ENCODE measurements at regions not wholly inside any gene's neighbourhood (a gene's known extent, or its start where the extent isn't known, plus 50 kb on each side); places are given as distances from the start of the nearest gene placed in this dataset.

- no peaks in the 10 kb centered on the region for H3K27me3 ChIP-seq (ENCODE audit: control insufficient read depth, insufficient read depth, low read length)
- H3K27ac ChIP-seq (ENCODE audit: low read depth in 2 of 2, low read length in 2 of 2) = no peak overlapping the region
- no peaks in the 10 kb centered on the region for H3K9me3 ChIP-seq (ENCODE audit: control insufficient read depth in 2 of 3, insufficient read depth in 1 of 3, low read length in 3 of 3)
- TF ChIP-seq CTCF (IDR thresholded peaks at IDR 0.05; ENCODE audit: borderline replicate concordance, extremely low read depth, insufficient read depth) = no peak
- no peak overlapping the region for H3K9ac ChIP-seq (ENCODE audit: low read length in 3 of 3)
- no peak for FAIRE-seq
- no peak for DNase-seq
- no peak overlapping the region for H3K4me3 ChIP-seq (ENCODE audit: low read length in 3 of 3)
- intact Hi-C loops (cut with DNase I) = no loop called here
- no peaks in the 10 kb centered on the region for H3K4me1 ChIP-seq (ENCODE audit: control insufficient read depth in 2 of 3, insufficient read depth in 2 of 3, low read depth in 1 of 3, low read length in 3 of 3)
- no peaks in the 10 kb centered on the region for H3K36me3 ChIP-seq (ENCODE audit: control insufficient read depth in 2 of 3, insufficient read depth in 3 of 3, low read length in 3 of 3)
Measured at GRCh38 chr2:83859553-83859952, 599.5 kb downstream of the SUCLG1 start.

DNA sequence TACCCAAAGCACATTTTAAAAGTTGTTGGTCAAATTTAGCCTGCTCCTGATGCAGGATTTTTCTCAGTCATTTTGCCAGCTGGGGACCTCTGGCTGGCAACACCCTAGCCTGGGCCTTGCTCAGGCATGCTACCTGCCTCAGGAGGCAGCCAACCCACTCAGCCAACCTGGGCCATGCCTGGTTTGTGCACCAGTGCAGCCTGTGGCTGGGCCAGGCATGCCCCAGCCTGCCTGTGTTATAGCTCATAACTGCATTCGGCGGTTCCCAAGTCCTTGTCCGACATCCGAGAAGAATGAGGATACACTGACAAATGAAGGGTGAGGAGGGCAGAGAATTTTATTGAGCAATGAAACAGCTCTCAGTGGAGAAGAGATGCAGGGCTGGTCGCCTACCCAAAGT, 608.0 kb downstream of the SUCLG1 start:
- FAIRE-seq = no peak
- no peak for TF ChIP-seq CTCF (IDR thresholded peaks at IDR 0.05; ENCODE audit: borderline replicate concordance, extremely low read depth, insufficient read depth)
- intact Hi-C loops (cut with DNase I) = no loop called here
- Histone ChIP-seq H3K4me3 (ENCODE audit: low read length in 3 of 3) (no peak overlapping the region), H3K27me3 (ENCODE audit: control insufficient read depth, insufficient read depth, low read length) (no peaks in the 10 kb centered on the region), H3K9me3 (ENCODE audit: control insufficient read depth in 2 of 3, insufficient read depth in 1 of 3, low read length in 3 of 3) (no peaks in the 10 kb centered on the region), H3K36me3 (ENCODE audit: control insufficient read depth in 2 of 3, insufficient read depth in 3 of 3, low read length in 3 of 3) (no peaks in the 10 kb centered on the region), H3K4me1 (ENCODE audit: control insufficient read depth in 2 of 3, insufficient read depth in 2 of 3, low read depth in 1 of 3, low read length in 3 of 3) (no peaks in the 10 kb centered on the region), H3K27ac (ENCODE audit: low read depth in 2 of 2, low read length in 2 of 2) (no peak overlapping the region), H3K9ac (ENCODE audit: low read length in 3 of 3) (no peak overlapping the region)
- DNase-seq = no peak

DNA sequence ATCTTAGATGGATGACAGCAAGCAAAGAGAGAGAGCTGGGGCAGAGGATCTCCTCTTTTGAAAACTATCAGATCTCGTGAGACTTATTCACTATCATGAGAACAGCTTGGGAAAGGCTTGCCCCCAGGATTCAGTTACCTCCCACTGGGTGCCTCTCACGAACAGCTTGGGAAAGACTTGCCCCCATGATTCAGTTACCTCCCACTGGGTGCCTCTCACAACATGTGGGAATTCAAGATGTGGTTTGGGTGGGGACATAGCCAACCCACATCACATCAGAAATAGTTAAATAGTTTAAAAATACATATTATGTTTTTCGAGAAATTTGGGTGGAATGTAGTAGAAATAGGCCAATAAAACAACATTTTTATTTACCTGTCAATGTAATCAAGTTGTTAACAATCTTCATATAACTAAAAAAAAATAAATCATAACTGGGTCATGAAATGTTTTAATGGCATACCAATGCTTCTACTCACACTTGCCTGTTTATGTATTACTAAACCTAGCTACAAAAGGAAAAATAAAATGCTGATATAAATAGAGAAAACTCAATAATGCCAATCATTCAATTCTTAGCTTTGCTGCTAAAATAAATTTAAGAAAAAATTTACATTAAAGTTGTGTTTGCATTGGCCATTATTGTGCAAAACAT, 608.9 kb downstream of the SUCLG1 start:
- H3K27ac ChIP-seq (ENCODE audit: low read depth in 2 of 2, low read length in 2 of 2) = no peak overlapping the region
- no peaks in the 10 kb centered on the region for H3K27me3 ChIP-seq (ENCODE audit: control insufficient read depth, insufficient read depth, low read length)
- intact Hi-C loops (cut with DNase I) = no loop called here
- H3K9ac ChIP-seq (ENCODE audit: low read length in 3 of 3) = no peak overlapping the region
- H3K4me3 ChIP-seq (ENCODE audit: low read length in 3 of 3) = no peak overlapping the region
- H3K36me3 ChIP-seq (ENCODE audit: control insufficient read depth in 2 of 3, insufficient read depth in 3 of 3, low read length in 3 of 3) = no peaks in the 10 kb centered on the region
- no peak for DNase-seq
- no peaks in the 10 kb centered on the region for H3K9me3 ChIP-seq (ENCODE audit: control insufficient read depth in 2 of 3, insufficient read depth in 1 of 3, low read length in 3 of 3)
- TF ChIP-seq CTCF (IDR thresholded peaks at IDR 0.05; ENCODE audit: borderline replicate concordance, extremely low read depth, insufficient read depth) = no peak
- no peak for FAIRE-seq
- H3K4me1 ChIP-seq (ENCODE audit: control insufficient read depth in 2 of 3, insufficient read depth in 2 of 3, low read depth in 1 of 3, low read length in 3 of 3) = no peaks in the 10 kb centered on the region

DNA sequence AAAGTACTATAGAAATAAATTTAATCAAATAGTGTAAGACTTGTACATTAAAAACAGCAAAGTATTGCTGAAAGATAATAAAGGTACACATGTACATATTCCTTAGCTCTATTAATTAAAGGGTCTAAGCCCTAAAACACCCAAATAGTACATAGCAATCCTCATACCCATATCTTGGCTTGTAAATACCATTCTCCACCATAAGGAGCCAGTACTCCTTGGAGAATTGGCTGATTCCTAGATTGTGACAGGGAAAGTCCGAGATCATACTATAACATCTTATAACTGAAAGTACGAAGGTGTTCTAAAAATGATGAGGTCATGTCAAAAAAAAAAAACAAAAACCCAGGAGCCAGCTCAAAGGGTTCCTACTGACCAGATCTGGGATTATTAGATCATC, 614.6 kb downstream of the SUCLG1 start:
- H3K27me3 ChIP-seq (ENCODE audit: control insufficient read depth, insufficient read depth, low read length) = no peaks in the 10 kb centered on the region
- H3K9me3 ChIP-seq (ENCODE audit: control insufficient read depth in 2 of 3, insufficient read depth in 1 of 3, low read length in 3 of 3) = no peaks in the 10 kb centered on the region
- no peak for FAIRE-seq
- TF ChIP-seq CTCF (IDR thresholded peaks at IDR 0.05; ENCODE audit: borderline replicate concordance, extremely low read depth, insufficient read depth) = no peak
- no peak overlapping the region for H3K27ac ChIP-seq (ENCODE audit: low read depth in 2 of 2, low read length in 2 of 2)
- no peaks in the 10 kb centered on the region for H3K36me3 ChIP-seq (ENCODE audit: control insufficient read depth in 2 of 3, insufficient read depth in 3 of 3, low read length in 3 of 3)
- H3K4me3 ChIP-seq (ENCODE audit: low read length in 3 of 3) = no peak overlapping the region
- no peak for DNase-seq
- intact Hi-C loops (cut with DNase I) = no loop called here
- no peaks in the 10 kb centered on the region for H3K4me1 ChIP-seq (ENCODE audit: control insufficient read depth in 2 of 3, insufficient read depth in 2 of 3, low read depth in 1 of 3, low read length in 3 of 3)
- H3K9ac ChIP-seq (ENCODE audit: low read length in 3 of 3) = no peak overlapping the region
